Mesothelial cell of epicardium (in vitro differentiated cells): ENCODE measurements at regions not wholly inside any gene's neighbourhood (a gene's known extent, or its start where the extent isn't known, plus 50 kb on each side); places are given as distances from the start of the nearest gene placed in this dataset.
A peak's percentile ranks its signal among the peaks of the same experiment; 100 is the strongest.

ENCODE experiments used
- DNase-seq, 2 experiments: peaks; one replicate each; pipeline ENCODE4 v3.0.0; 2021; ENCODE audit warnings: low spot score in 2 of 2; ENCODE audit not compliant: unreplicated experiment in 2 of 2
- H3K27ac Mint-ChIP-seq: 2 replicates; pipeline ENCODE4 v1.8.0; 2021; ENCODE audit warnings: mixed read lengths
- H3K27me3 Mint-ChIP-seq: 2 replicates; pipeline ENCODE4 v1.8.0; 2021; ENCODE audit warnings: low read depth, mixed read lengths
- H3K36me3 Mint-ChIP-seq: 2 replicates; pipeline ENCODE4 v1.8.0; 2021; ENCODE audit warnings: mixed read lengths
- H3K4me1 Mint-ChIP-seq: 2 replicates; pipeline ENCODE4 v1.8.0; 2021; ENCODE audit warnings: mixed read lengths
- H3K4me3 Mint-ChIP-seq: 2 replicates; pipeline ENCODE4 v1.8.0; 2021; ENCODE audit warnings: mild to moderate bottlenecking, moderate library complexity, mixed read lengths
- H3K9me3 Mint-ChIP-seq: 2 replicates; pipeline ENCODE4 v1.8.0; 2021; ENCODE audit warnings: mixed read lengths
- CTCF ChIP-seq: fragments of 200-600 bp; sonication (generic); IDR thresholded peaks from one replicate; pipeline ENCODE4 v1.5.0; 2021; ENCODE audit warnings: antibody characterized with exemption; ENCODE audit not compliant: unreplicated experiment

- no peaks in the 10 kb centered on the region for H3K9me3 Mint-ChIP-seq
- no peak for TF ChIP-seq CTCF
- H3K4me3 Mint-ChIP-seq, result no peak overlapping the region
- DNase-seq, result no peak
- H3K27me3 Mint-ChIP-seq, result no peaks in the 10 kb centered on the region
- no peaks in the 10 kb centered on the region for H3K4me1 Mint-ChIP-seq
- no peaks in the 10 kb centered on the region for H3K36me3 Mint-ChIP-seq
- no peak overlapping the region for H3K27ac Mint-ChIP-seq
These were observed 255.9 kb downstream of the FAT3 start for GRCh38 chr11:92480499-92480898.

GRCh38 chr11:92482492-92483060 lies 258.0 kb downstream of the FAT3 start:
- H3K27ac Mint-ChIP-seq, result no peak overlapping the region
- H3K27me3 Mint-ChIP-seq, result no peaks in the 10 kb centered on the region
- no peaks in the 10 kb centered on the region for H3K9me3 Mint-ChIP-seq
- no peak for TF ChIP-seq CTCF
- no peaks in the 10 kb centered on the region for H3K36me3 Mint-ChIP-seq
- H3K4me3 Mint-ChIP-seq, result no peak overlapping the region
- no peak for DNase-seq
- no peaks in the 10 kb centered on the region for H3K4me1 Mint-ChIP-seq

- TF ChIP-seq CTCF, result no peak
- no peak overlapping the region for H3K27ac Mint-ChIP-seq
- DNase-seq, result no peak
- H3K9me3 Mint-ChIP-seq, result no peaks in the 10 kb centered on the region
- H3K36me3 Mint-ChIP-seq, result no peaks in the 10 kb centered on the region
- no peaks in the 10 kb centered on the region for H3K27me3 Mint-ChIP-seq
- H3K4me1 Mint-ChIP-seq, result no peaks in the 10 kb centered on the region
- H3K4me3 Mint-ChIP-seq, result no peak overlapping the region
These were observed 260.0 kb downstream of the FAT3 start for GRCh38 chr11:92484570-92484969.

GRCh38 chr11:92489826-92490399 lies 265.3 kb downstream of the FAT3 start:
- peak overlapping the region; percentile 20 for H3K27ac Mint-ChIP-seq
- TF ChIP-seq CTCF, result no peak
- no peak for DNase-seq
- no peaks in the 10 kb centered on the region for H3K9me3 Mint-ChIP-seq
- no peaks in the 10 kb centered on the region for H3K27me3 Mint-ChIP-seq
- no peaks in the 10 kb centered on the region for H3K36me3 Mint-ChIP-seq
- H3K4me3 Mint-ChIP-seq, result no peak overlapping the region
- peaks cover 4% of the 10 kb centered on the region for H3K4me1 Mint-ChIP-seq

- H3K4me1 Mint-ChIP-seq, result peaks cover 4% of the 10 kb centered on the region
- no peaks in the 10 kb centered on the region for H3K27me3 Mint-ChIP-seq
- H3K27ac Mint-ChIP-seq, result no peak overlapping the region
- DNase-seq, result no peak
- H3K36me3 Mint-ChIP-seq, result no peaks in the 10 kb centered on the region
- no peaks in the 10 kb centered on the region for H3K9me3 Mint-ChIP-seq
- TF ChIP-seq CTCF, result no peak
- H3K4me3 Mint-ChIP-seq, result no peak overlapping the region
These were observed 267.8 kb downstream of the FAT3 start for GRCh38 chr11:92492372-92492771.
